ENCODE measurements at regions not wholly inside any gene's neighbourhood (a gene's known extent, or its start where the extent isn't known, plus 50 kb on each side); places are given as distances from the start of the nearest gene placed in this dataset.

GRCh38 chr9:84393266-84393950, 52.9 kb upstream of the SLC28A3 start:
- no peak for DNase-seq

DNA sequence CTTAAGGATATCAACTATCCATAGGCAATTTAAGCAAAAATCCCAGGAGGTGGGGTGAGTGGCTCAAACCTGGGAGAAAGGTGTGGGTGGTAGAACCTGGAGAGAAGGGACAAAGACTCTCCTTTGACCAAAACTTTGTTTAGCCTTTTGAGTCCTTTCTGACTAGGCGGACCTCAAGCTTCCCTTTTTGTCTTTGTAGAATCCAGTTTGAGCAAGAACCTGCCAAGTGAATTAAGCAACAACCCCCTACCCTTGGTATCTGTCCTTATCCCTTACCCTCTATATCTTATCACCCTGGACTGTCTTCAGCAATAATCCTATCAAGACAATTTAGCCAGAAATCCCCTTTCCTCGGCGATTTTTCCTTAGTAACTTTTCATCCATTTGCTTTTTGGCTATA, 53.5 kb upstream of the SLC28A3 start:
- DNase-seq = no peak

GRCh38 chr9:84397151-84397728, 56.7 kb upstream of the SLC28A3 start:
- peak; percentile 85 for DNase-seq

DNA sequence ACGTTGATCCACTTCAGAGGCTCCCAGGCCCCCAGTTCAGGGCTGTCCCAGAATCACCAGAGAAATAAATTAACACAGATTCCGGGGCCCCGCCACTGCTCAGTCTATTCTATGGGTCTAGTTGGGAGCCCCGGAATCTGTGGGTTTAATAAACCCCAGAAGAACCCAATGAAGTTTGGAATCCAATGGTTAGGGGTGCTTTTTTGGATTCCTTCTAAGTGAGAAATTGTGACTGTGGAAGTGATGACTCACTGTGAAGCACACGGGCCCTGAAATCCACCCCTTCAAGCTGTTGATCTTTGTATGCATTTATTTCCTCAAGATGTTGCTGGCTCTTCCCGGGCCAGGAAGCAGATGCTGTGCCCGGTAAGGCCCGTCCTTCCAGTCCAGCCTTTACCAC, 57.3 kb upstream of the SLC28A3 start:
- DNase-seq = no peak

DNA sequence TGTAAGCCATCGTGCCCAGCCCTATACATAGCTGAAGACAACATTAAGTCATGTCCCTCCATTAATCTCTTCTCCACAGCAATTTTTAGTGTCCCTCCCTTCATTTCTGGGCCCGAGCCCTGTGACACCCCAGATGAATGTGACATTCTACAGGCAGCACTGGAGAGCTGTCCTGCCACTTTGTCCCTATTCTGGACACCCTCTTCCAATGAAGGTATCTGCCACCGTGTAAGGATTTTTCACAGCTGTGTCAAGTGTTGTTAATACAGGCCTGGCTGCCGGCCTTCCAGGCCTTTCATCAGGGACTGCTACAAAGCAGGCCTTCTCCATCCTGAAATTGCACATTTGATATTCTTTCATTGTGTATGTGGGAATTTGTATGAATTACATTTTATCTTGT, 62.0 kb upstream of the SLC28A3 start:
- DNase-seq = no peak

- DNase-seq = no peak
Observed at GRCh38 chr9:84403288-84403687, 62.7 kb upstream of the SLC28A3 start.

DNA sequence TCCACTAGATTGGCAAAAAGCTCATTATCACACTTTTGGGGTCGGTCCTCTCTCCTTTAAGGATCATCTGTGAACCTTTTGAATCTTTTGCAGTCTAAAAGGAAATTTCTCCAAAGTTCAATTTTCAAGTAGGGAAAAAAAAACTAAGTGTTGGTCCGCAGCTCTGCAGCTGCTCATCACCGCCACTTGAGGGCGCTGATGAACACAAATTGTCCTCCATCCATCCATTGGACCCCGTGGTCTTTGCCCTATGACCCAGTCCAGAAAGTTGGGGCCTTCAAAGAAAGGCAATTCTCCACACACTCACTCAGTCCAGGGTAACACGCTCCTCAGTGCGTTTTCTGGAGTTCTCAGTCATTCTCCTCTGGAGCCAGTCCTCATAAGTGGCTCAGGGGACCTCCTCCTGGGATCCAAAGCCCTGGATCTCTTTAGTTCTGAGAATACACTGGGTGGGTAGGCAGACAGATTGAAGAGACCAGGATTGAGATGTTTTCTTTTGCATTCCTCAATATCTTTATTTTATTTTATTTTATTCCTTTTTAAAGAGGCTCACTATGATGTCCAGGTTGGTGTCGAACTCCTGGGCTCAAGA, 63.6 kb upstream of the SLC28A3 start:
- DNase-seq = no peak

GRCh38 chr9:84405667-84406066, 65.1 kb upstream of the SLC28A3 start:
- DNase-seq = no peak

- DNase-seq = no peak
Observed at GRCh38 chr9:84408416-84408815, 67.9 kb upstream of the SLC28A3 start.

DNA sequence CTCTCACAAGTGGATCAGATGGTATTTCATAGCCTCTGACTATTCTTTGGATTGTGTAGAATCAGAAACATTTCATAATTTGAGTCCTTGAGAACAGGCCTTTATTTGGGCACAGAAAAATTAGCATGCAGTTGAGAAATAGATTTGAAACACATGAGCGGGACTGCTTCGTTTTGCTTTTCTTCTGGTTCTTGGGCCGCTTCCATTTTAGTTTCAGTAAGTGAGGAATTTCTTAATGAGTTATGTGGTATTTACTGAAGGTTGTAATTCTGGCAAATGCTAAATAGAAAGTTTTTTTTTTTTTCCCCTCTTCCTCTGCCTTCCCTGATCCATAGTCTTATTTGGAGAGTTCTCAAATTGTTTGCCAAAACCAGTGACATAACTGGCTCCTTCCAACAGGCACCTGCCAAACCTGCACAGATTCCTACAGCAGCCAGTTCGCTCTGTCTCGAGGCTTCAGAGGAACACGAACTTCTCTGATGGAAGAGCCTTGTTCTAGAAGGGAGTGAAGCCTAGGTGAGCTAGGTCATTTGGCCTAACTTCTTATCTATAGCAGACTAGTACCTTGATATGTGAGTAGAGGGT, 71.2 kb upstream of the SLC28A3 start:
- no peak for DNase-seq

DNA sequence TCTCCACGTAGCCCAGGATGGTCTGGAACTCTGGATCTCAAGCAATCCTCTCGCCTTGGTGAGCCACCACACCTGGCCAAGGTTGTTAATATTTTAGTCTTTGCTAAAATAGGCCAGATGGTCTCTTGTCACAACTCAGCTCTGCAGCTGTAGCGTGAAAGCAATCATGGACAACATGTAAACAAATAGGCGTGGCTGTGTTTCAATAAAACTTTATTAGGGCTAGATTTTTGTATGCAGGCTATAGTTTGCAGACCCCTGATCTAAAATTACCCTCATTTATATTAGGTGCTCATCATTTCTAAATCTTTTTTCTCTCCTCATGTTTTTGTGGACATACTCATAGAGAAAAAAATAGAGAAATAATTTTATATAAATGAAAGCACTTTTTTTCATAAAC, 72.1 kb upstream of the SLC28A3 start:
- DNase-seq = no peak

DNA sequence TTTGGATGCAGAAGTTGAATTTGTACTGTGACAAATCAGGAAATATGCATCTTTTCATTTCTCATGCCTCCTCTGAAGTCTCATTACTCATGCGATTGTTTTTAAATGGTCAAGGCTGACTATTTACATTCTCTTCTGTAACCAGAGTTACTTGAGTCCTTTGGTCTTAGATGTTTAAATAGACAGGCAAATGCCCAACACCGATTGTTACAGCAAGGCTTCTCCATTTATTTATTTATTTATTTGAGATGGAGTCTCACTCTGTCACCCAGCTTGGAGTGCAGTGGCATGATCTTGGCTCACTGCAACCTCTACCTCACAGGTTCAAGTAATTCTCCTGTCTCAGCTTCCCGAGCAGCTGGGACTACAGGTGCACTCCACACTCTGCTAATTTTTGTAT, 72.7 kb upstream of the SLC28A3 start:
- DNase-seq = no peak

- no peak for DNase-seq
Observed at GRCh38 chr9:84419031-84419602, 78.6 kb upstream of the SLC28A3 start.

- no peak for DNase-seq
Observed at GRCh38 chr9:84424931-84425330, 84.4 kb upstream of the SLC28A3 start.

- no peak for DNase-seq
Observed at GRCh38 chr9:84432746-84433145, 92.2 kb upstream of the SLC28A3 start.

DNA sequence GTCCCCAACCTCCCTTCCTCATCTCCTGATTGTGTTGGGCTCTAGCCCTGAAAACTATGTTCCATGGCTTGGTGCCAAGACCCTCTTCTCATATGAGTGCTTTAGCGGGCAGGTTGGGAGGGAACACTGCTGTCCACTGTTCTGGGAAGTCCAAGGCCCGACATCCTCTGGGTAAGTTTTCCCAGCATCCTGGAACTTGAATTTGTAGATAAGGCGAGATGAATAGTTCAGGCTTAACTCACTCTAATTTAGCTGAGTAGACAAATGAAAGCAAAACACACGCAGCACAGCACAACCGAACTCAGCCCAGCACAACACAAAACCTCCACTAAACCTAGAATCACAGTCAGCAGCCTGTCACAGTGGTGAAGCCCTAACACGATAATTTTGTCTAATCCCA, 95.3 kb upstream of the SLC28A3 start:
- no peak for DNase-seq

DNA sequence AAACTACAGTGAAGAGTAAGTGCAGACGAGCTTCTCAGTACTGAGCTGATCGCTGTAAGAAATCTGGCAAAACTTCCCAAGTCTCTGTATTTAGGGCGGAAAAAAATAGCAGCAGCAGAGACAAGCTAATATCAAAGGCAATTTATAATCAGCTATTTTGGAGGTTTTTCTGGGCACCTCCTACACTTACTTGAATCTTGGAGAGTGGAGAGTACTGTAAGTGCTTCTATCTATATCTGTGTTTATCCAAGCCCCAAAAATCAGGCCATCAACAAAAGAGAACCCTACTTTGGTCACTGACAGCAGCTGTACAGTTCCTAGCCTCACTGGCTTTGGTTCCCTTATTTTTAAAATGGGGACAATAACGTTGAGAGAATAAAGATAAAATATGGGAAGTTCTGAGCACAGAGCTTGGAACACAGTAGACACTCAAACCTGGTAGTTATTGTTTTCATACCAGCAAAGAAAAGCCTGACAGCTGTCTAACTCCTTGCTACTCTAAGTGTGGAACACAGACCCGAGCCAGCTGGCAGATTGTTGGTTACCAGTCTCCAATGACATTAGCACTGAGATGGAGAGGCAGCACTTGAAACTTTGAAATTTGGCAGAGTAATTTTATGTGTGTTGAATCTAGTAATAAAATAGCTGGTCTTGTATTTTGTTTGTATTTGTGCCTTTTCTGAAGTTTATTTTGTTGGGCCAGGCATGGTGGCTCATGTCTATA, 96.0 kb upstream of the SLC28A3 start:
- no peak for DNase-seq

- no peak for DNase-seq
Observed at GRCh38 chr9:84438391-84438790, 97.8 kb upstream of the SLC28A3 start.

DNA sequence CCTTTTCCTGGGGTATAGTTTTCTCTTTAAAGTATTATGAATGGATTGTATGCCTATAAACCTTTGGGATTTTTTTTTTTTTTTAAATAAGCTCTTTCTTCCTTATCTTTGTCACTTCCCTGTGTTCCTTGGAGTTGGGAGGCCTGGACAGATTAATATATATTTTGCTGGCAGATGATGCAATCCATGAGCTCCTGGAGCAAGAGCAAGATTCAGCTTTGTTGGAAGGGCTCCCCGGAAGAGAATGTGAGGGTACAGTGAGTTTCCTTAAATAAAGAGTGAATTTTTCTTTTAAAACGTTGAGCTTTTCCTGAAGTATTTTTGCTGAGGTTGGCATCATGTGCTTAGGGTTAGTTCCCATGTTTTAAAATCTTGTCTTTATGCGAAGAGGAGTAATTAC, 98.7 kb upstream of the SLC28A3 start:
- no peak for DNase-seq

- DNase-seq = no peak
Observed at GRCh38 chr9:84442712-84443111, 102.2 kb upstream of the SLC28A3 start.

GRCh38 chr9:84445737-84446136, 105.2 kb upstream of the SLC28A3 start:
- no peak for DNase-seq

DNA sequence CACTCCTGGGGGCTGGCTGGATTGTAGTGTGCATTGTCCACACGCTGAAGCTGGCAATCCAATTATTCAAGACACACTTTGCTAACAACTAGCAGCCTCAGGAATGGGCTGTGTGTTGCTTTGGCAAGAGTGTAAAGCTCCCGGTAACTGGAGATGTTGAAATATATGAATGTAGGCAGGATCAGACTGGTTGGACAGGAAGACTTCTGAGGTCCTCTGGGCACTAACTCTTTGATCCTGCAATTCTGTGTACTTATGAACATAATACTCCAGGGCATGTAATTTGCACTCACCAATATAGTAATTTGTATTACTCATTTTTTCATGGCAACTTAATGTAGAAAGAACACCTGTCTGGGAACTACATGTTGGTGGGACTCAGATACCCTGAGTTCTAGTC, 106.7 kb upstream of the SLC28A3 start:
- no peak for DNase-seq

DNA sequence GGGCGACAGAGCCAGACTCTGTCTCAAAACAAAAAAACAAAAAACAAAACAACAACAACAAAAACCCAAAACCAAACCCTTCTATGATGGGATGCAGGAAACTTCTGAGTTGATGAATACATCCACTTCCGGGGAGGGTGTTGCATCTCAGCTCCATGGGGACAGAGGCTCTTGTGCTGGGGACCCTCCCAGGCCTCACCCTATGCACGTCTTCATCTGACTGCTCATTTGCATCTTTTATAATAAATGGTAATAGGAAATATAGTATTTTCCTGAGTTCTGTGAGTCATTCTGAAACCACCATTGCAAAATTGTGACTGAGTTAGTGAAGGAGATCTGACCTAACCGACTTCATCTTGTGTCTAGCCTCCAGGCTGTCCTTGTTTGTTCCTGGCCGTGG, 109.5 kb upstream of the SLC28A3 start:
- no peak for DNase-seq
